Parathyroid adenoma (tissue), 2 donors: ENCODE measurements at regions not wholly inside any gene's neighbourhood (a gene's known extent, or its start where the extent isn't known, plus 50 kb on each side); places are given as distances from the start of the nearest gene placed in this dataset.

Source experiments
- H2AFZ ChIP-seq: fragments of 300-600 bp; sonication (generic); one replicate; pipeline ENCODE4 v1.7.0; 2017; ENCODE audit warnings: antibody characterized with exemption, mild to moderate bottlenecking
- H3K27ac ChIP-seq: fragments of 300-600 bp; sonication (generic); one replicate; pipeline ENCODE4 v1.7.0; 2017
- H3K27me3 ChIP-seq: fragments of 300-600 bp; sonication (generic); one replicate; pipeline ENCODE4 v1.7.0; 2017; ENCODE audit warnings: low read length; ENCODE audit not compliant: control insufficient read depth, insufficient read depth
- H3K36me3 ChIP-seq: fragments of 300-600 bp; sonication (generic); one replicate; pipeline ENCODE4 v1.7.0; 2017; ENCODE audit warnings: low read length; ENCODE audit not compliant: control insufficient read depth, insufficient read depth
- H3K4me1 ChIP-seq: fragments of 300-600 bp; sonication (generic); one replicate; pipeline ENCODE4 v1.7.0; 2017; ENCODE audit warnings: control low read depth
- H3K4me2 ChIP-seq: fragments of 300-600 bp; sonication (generic); one replicate; pipeline ENCODE4 v1.7.0; 2017; ENCODE audit warnings: low read length
- H3K4me3 ChIP-seq: fragments of 300-600 bp; sonication (generic); one replicate; pipeline ENCODE4 v1.7.0; 2017; ENCODE audit warnings: low read depth, low read length
- H3K79me2 ChIP-seq: fragments of 300-600 bp; sonication (generic); one replicate; pipeline ENCODE4 v1.7.0; 2017; ENCODE audit warnings: control low read depth
- H3K9ac ChIP-seq: fragments of 300-600 bp; sonication (generic); one replicate; pipeline ENCODE4 v1.7.0; 2017; ENCODE audit warnings: mild to moderate bottlenecking
- H3K9me3 ChIP-seq: fragments of 300-600 bp; sonication (generic); one replicate; pipeline ENCODE4 v1.7.0; 2017; ENCODE audit warnings: low read length; ENCODE audit not compliant: control insufficient read depth
- TF ChIP-seq, protein P1 (sequence below): fragments of 300-600 bp; sonication (generic); IDR thresholded peaks from one replicate; pipeline ENCODE4 v1.7.0; 2017; ENCODE audit warnings: antibody characterized with exemption, mild to moderate bottlenecking
- donor health status: primary hyperparathyroidism.

DNA sequence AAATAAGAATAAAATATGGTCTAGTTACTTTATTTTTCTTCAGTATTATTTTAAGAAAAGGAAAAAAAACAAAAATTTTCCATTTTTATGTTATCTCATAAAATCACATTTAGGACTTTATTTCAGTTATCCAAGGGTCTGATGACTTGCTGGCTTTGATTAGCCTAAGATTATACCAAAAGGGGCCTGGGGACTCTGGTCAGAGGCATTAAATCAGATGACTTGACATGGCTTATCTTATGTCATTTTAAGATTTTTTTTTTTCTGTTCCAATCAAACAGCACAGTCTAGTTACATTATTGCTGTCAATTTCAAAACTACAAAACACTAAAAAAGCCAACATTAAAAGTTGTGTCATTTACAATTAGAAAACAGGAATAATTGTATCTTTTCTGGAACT is 725.4 kb upstream of the NR2F2 start:
- no peak overlapping the region for H2AFZ ChIP-seq
- no peaks in the 10 kb centered on the region for H3K4me1 ChIP-seq
- H3K27ac ChIP-seq = no peak overlapping the region
- H3K4me2 ChIP-seq = no peak overlapping the region
- H3K4me3 ChIP-seq = no peak overlapping the region
- TF ChIP-seq, protein P1, sequence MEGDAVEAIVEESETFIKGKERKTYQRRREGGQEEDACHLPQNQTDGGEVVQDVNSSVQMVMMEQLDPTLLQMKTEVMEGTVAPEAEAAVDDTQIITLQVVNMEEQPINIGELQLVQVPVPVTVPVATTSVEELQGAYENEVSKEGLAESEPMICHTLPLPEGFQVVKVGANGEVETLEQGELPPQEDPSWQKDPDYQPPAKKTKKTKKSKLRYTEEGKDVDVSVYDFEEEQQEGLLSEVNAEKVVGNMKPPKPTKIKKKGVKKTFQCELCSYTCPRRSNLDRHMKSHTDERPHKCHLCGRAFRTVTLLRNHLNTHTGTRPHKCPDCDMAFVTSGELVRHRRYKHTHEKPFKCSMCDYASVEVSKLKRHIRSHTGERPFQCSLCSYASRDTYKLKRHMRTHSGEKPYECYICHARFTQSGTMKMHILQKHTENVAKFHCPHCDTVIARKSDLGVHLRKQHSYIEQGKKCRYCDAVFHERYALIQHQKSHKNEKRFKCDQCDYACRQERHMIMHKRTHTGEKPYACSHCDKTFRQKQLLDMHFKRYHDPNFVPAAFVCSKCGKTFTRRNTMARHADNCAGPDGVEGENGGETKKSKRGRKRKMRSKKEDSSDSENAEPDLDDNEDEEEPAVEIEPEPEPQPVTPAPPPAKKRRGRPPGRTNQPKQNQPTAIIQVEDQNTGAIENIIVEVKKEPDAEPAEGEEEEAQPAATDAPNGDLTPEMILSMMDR = no peak
- H3K27me3 ChIP-seq = no peaks in the 10 kb centered on the region
- no peak overlapping the region for H3K9ac ChIP-seq
- no peaks in the 10 kb centered on the region for H3K9me3 ChIP-seq
- H3K79me2 ChIP-seq = no peaks in the 10 kb centered on the region
- H3K36me3 ChIP-seq = no peaks in the 10 kb centered on the region

DNA sequence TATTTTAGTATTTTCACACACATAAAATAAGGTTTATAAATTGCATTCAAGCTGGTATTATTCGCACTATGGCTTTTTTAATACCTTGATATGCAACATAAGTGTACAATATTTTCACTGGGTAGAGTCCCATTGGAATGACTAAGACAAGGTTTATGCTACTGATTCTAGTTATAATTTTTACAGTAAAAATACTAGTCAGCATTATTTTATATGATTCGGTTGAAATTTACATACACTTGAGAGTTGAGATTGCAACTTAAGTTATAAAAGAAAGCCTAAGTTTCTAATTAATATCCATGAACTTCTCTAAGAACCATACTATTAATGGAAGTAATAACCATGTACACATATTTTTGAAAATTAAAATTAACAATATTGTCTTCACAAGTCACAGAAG is 723.9 kb upstream of the NR2F2 start:
- Histone ChIP-seq H3K9me3 (no peaks in the 10 kb centered on the region), H3K79me2 (no peaks in the 10 kb centered on the region), H3K4me3 (no peak overlapping the region), H3K4me1 (no peaks in the 10 kb centered on the region), H3K27me3 (no peaks in the 10 kb centered on the region), H3K9ac (no peak overlapping the region), H3K4me2 (no peak overlapping the region), H3K36me3 (no peaks in the 10 kb centered on the region), H2AFZ (no peak overlapping the region), H3K27ac (no peak overlapping the region)
- TF ChIP-seq, protein P1 = no peak

DNA sequence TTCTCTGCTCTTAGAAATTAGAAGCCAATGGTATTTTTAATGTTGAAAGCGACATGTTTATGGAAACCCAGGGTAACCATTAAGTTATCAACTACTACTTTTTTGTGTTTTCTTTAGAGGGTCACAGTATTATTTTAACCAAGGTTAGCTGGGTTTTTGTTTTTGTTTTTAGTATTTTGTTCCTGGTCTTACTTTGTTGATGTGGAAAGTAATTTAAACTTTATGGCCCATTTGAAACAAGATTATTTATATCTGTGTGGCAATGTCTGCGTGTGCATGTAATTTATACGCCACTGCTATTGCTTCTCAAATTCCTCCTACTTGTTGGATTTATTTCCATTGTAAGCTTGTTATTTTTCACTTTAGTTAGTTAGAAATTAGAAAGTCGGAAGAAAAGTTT is 722.1 kb upstream of the NR2F2 start:
- TF ChIP-seq, protein P1 = no peak
- Histone ChIP-seq H3K27ac (no peak overlapping the region), H2AFZ (no peak overlapping the region), H3K79me2 (no peaks in the 10 kb centered on the region), H3K9me3 (no peaks in the 10 kb centered on the region), H3K27me3 (no peaks in the 10 kb centered on the region), H3K36me3 (no peaks in the 10 kb centered on the region), H3K4me3 (no peak overlapping the region), H3K4me2 (no peak overlapping the region), H3K4me1 (no peaks in the 10 kb centered on the region), H3K9ac (no peak overlapping the region)

DNA sequence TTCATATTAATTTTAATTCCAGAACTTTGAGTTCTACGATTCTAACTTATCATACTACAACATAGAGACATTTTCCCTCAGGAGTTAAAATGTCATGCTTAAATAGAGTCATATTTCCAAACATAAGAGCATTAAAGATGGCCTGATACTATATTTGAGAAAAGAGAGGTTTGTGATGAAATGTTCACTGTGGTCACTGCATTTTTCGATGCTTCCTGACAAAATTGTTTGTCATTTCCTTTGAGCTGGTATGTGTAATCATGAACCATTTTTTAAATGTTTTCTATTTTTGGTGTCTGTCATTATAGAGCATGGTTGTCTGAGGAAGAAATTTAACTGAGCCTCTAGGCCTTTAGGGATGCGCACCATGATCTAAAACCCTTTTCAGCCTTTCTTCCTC is 721.4 kb upstream of the NR2F2 start:
- Histone ChIP-seq H2AFZ (no peak overlapping the region), H3K36me3 (no peaks in the 10 kb centered on the region), H3K9me3 (no peaks in the 10 kb centered on the region), H3K9ac (no peak overlapping the region), H3K27ac (no peak overlapping the region), H3K4me1 (no peaks in the 10 kb centered on the region), H3K27me3 (no peaks in the 10 kb centered on the region), H3K4me2 (no peak overlapping the region), H3K4me3 (no peak overlapping the region), H3K79me2 (no peaks in the 10 kb centered on the region)
- TF ChIP-seq, protein P1 = no peak

DNA sequence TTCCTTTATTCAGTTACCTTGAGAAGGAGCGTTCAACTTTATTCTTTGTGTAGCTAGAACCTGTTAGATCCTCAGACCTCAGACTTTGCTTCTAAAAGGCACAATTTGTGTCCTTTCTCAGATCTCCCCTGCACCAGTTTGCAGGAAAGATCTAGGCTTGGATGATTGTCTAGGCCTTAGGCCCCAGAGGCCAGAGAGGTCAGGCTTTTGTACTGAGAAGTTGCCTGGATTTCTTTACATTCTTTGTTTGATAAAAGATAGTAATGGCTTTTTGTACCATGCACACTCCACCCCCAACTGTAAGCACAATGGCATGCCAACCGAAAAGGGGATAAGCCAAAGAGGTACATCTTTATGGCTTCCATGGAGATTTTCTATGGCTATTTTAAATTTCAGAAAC is 719.6 kb upstream of the NR2F2 start:
- TF ChIP-seq, protein P1 = no peak
- Histone ChIP-seq H3K4me2 (no peak overlapping the region), H3K36me3 (no peaks in the 10 kb centered on the region), H3K27me3 (no peaks in the 10 kb centered on the region), H3K9me3 (no peaks in the 10 kb centered on the region), H3K27ac (no peak overlapping the region), H3K4me3 (no peak overlapping the region), H3K79me2 (no peaks in the 10 kb centered on the region), H2AFZ (no peak overlapping the region), H3K4me1 (no peaks in the 10 kb centered on the region), H3K9ac (no peak overlapping the region)
